Astrocyte of the spinal cord (primary cell): ENCODE measurements at regions not wholly inside any gene's neighbourhood (a gene's known extent, or its start where the extent isn't known, plus 50 kb on each side); places are given as distances from the start of the nearest gene placed in this dataset.
"Not testable (repeated sequence)": the region's sequence is repeated elsewhere in the genome, so short reads cannot be mapped to it uniquely, and the experiment has no call there.

ENCODE experiments used
- DNase-seq: peaks from one replicate; pipeline ENCODE4 v3.0.0; 2011; ENCODE audit warnings: low read depth, low spot score
- H3K4me3 ChIP-seq: 2 replicates; pipeline ENCODE4 v1.5.1; 2011; ENCODE audit warnings: low read depth, mild to moderate bottlenecking, low read length, moderate library complexity
- CTCF ChIP-seq: IDR thresholded peaks from 2 replicates; pipeline ENCODE4 v1.5.1; 2012; ENCODE audit warnings: low read depth, mild to moderate bottlenecking, low read length, inconsistent platforms
- in situ Hi-C: cut with HindIII; loops from 2 replicates; pipeline ENCODE4 v1.10.0; 2017; ENCODE audit warnings: low sequenced_read_pairs

- TF ChIP-seq CTCF, result no peak
- in situ Hi-C loops, result no loop called here
- DNase-seq, result no peak
- no peak overlapping the region for H3K4me3 ChIP-seq
These were observed 86.1 kb downstream of the TMEM167A start for GRCh38 chr5:82991059-82991458.

GRCh38 chr5:82987188-82987587 is 90.0 kb downstream of the TMEM167A start:
- no peak for TF ChIP-seq CTCF
- DNase-seq, result no peak
- no peak overlapping the region for H3K4me3 ChIP-seq
- in situ Hi-C loops, result no loop called here

GRCh38 chr5:82986404-82986803 is 90.8 kb downstream of the TMEM167A start:
- TF ChIP-seq CTCF, result no peak
- in situ Hi-C loops, result no loop called here

GRCh38 chr5:82985763-82986162 is 91.4 kb downstream of the TMEM167A start:
- TF ChIP-seq CTCF, result no peak
- DNase-seq, result no peak
- in situ Hi-C loops, result no loop called here
- H3K4me3 ChIP-seq, result no peak overlapping the region

More at GRCh38 chr5:82986404-82986803, 90.8 kb downstream of the TMEM167A start:
- no peak overlapping the region for H3K4me3 ChIP-seq
- DNase-seq, result no peak

- TF ChIP-seq CTCF, result no peak
- DNase-seq, result no peak
- in situ Hi-C loops, result no loop called here
- no peak overlapping the region for H3K4me3 ChIP-seq
These were observed 92.1 kb downstream of the TMEM167A start for GRCh38 chr5:82984786-82985735.

- TF ChIP-seq CTCF, result no peak
- in situ Hi-C loops, result no loop called here
- H3K4me3 ChIP-seq, result no peak overlapping the region
- DNase-seq, result no peak
These were observed 94.3 kb downstream of the TMEM167A start for GRCh38 chr5:82982846-82983245.

GRCh38 chr5:82976887-82977286 is 100.3 kb downstream of the TMEM167A start:
- in situ Hi-C loops, H3K4me3 ChIP-seq, DNase-seq: not testable (repeated sequence)
